Fibroblast of the conjunctiva (primary cell): ENCODE measurements at regions not wholly inside any gene's neighbourhood (a gene's known extent, or its start where the extent isn't known, plus 50 kb on each side); places are given as distances from the start of the nearest gene placed in this dataset.
A peak's percentile ranks its signal among the peaks of the same experiment; 100 is the strongest.

Experiments
- DNase-seq: peaks from one replicate; pipeline ENCODE4 v3.0.0-alpha.2; 2010; ENCODE audit warnings: low read depth

DNA sequence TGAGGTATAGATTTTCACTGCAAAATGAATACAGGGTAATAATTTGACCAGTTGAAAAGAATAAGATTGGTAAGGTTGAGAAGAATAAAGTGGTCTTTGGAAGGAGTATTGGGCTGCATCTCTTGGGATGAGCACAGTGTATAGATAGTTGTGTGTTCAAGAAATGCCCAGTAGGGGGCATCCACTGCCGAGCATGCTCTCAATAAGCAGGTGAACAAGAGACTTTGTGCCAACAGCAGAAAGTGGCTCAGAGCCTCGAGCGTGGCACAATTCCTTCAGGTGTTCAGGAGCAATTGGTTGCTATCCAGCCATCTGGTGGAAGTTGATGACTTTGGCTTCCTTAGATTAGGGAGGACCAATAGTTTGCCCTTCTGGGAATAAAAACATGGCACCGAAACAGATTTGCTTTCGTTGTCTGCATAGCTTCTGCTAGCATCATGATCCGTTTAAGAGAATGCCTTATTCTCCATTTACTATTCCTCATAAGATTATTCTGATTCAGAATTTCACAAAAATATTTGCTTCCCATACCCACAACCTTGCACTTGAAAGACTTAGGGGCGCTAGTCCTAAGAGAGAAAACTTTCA is 258.1 kb upstream of the NEIL3 start:
- DNase-seq = peak; percentile 4

DNA sequence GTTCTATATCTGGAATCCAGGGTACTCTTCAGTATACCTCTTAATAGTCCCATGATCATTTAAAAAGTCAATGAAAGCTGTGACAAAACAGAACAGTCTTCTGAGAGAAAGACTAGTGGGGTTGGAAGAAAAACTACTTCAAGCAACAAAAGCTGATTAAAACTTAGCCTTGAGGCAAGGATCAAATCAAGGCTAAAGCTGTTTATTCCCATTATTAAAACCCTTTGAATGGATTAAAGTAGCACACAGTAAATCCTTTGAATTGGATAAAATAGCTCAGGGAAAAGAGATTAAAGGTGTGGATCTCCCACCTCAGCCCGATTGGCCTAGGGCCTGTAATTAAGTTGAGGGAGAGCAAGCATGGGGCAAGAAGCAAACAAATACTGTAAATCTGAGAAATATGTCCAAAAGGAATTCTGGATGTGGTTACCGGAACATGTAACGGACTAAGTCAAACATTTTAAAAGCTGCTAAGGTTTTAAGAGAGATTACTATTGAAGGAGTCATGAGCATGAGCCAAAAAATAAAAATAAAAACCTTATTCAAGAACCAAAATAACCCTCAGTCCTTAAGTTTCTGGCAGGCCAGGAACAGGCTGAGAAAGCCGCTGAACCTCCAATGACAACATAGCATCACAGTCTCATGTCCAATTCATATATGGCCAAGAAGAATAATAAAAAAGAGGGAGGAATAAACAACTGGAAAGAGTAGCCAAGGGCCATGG is 257.3 kb upstream of the NEIL3 start:
- no peak for DNase-seq

DNA sequence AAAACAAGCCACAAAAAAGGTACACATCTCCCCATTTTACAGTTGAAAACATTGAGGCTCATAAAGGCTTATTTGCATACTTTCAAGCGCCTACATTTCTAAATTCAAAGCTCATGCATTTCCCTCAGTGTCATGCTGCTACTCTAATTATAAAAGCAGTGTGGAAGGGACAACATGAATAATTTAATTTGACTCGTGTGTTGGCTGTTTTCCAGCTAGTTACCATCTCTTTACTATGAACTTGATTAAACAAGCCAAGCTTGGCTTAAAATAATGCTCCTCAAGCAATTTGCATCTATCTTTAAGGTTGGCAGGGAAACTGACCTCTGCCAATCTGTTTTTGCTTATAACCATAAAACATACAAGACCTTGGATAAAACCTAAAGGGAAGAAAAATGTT is 252.5 kb upstream of the NEIL3 start:
- no peak for DNase-seq

DNA sequence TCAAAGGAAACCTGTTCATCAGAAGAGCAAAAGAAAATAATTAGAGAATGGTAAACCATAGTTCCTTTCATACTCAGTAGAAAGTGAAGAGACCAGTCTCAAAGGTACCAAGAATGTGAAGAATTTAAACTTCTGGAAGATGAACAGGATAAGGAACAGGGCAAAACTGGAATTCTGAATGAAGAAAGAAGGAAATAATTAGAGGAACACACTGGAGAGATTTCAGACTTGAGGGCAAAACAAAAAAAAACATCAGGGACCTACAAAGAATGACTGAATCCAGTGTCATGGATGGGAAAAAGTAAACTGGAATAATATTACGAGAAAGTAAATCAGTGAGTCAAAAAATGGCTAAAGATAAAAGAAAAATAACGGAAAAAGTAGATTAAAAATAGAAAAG is 245.6 kb upstream of the NEIL3 start:
- no peak for DNase-seq

DNA sequence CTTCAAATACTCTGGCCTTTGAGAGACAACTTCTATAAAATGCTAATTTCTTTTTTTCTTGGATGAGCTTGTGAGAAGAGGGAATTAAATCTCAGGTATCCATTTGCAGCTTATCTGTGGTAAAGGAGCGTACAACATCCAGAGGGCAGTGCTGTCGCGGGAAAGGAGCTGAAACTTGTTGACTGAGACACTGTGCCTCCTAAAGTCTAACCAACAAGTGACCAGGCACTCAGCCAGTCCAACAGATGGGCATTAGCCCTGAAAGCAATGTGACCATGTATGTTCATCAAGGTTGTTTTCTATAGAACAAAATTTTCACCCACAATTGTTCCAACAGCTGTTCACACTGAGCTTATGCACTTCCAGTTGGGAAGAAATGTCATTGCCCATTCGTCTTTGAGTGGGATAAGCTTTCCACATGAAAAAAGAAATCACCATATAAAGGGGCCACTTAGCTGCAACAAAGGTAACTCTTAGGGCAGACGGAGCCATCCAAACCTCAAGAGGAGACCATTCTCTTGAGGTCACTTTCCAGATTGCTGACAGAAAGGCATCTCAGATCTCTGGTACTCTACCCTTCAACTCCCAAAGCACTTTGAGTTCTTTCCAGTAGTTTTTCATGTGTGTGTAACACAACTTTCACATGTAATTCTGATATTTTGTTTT is 244.8 kb upstream of the NEIL3 start:
- DNase-seq = no peak

DNA sequence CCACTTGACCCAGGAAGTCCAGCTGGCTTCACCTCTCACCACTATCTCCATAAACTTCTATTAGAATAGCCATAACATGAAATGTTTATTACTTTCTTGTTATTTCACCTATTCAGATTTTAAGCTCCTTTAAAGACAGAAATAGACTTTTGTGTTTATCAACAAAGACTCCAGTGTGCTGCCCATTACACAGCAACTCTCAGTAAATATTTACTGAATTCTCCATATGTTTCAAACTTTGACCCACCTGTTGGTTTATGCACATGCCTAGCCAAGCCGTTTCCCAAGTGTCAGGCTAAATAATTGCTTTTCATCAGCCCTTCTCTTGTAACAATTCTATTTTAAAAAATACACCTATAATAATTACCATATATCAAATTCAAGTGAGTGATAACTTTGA is 242.9 kb upstream of the NEIL3 start:
- no peak for DNase-seq

DNA sequence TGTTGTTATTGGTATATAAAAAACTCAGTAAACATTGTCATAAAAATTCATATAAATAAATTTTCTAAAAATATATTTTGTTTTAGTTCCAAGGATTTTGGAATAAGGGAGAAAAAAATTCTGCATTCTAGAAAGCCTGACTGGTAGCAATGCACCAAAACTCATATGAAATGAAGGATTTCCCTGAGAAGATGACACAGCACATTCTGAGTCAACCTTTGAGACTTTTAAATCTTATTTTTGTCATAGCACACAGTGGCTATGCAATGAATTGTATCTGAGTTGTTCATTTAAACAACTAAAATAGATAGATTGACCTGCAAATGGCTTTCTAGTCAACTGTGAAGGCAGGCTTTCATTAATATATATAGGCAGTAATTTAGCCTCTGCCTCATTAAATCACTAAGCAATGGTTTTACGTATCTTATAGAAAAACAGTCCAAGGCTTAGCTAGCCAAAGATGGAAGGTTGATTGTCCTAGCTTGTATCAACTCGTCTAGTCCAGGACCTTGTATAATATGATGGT is 239.1 kb upstream of the NEIL3 start:
- no peak for DNase-seq

DNA sequence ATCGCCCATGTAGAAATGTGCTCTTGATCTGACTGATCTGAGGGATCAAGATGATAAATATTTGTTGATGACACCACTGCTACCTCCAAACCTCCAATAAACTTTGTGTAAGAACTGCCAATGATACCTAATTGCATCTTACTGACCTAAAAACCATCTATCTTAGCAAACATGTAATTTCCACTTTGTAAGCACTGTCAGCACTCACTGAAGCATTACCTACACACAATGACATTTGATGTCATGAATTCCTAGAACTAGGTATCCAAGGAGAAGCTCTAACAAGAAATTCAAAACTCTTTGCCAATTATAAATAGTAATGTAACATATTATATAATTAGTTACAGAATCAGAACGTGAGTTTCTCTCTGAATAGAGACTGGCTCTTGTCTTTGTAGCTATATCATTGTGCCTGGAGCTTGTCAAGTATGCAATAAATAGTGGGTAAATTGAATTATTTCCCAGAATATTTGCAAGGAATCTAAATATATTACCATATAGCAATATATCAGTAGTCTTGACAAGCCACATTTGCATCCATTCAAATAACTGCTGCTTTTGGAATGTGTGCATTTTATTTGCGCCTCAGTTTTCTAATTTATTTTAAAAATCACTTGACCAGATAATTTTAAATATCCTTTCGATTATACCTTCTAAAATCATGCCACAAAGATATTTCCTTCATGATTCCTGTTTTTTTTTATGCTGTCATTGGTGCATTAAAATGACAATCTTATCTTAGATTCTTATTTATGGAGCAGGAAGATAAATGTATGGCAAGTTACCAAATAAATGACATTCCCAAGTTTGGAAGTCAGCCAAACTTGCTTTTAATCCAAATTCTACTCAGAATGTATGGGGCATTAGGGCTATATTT is 232.3 kb upstream of the NEIL3 start:
- no peak for DNase-seq

DNA sequence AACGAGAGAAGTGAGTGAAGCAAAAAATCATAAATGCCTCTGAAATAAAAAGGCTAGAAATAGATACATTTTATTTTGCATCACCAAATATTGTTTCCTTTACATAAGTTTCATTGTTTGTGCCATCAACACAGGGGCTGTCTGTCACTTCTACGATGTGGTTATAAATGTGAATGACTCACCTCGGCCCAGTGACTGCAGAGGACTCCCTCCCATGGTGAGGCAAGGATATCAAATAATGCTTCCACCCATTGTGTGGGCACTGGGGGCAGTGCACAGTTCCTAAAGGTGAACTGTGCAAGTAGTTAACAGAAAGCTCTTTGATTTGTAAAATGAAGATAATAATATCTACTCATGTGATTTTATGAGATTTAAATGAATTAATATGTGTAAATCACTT is 230.3 kb upstream of the NEIL3 start:
- DNase-seq = no peak

DNA sequence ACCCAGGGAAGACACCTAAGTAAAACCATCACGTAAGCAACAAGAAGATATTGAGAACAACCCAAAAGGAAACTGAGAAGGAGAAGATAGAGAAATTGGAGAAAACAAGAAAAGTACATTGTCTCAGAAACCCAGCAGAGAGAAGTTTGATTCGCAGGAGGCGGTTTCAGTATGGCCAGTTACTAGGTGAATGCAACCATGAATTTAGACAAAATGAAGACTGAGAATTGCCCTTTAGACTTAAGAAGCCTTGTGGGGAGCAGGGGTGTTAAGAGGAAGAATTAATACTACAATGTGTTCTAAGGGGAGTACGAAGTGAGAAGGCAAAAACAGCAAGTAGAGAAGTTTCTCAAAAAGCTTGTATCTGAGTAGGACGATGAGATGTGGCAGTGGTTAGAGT is 229.3 kb upstream of the NEIL3 start:
- no peak for DNase-seq

DNA sequence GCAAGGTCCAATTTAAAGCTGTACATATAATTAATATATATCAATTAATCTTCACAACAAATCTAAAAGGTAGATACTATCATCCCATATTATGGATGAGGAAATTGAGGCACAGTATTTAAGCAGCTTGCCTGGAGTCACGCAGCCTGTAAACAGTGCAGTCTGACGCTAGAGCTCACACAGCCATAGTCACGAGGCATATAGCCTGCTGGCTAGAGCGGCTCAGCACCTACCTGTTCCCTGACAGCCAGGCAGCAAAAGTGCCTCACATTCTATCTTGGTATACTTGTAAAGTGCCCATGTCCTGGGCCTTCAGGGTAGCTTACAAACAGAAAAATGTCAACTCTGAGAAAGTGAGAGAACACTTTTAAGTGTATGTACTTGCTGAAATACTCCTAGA is 222.6 kb upstream of the NEIL3 start:
- DNase-seq = no peak

DNA sequence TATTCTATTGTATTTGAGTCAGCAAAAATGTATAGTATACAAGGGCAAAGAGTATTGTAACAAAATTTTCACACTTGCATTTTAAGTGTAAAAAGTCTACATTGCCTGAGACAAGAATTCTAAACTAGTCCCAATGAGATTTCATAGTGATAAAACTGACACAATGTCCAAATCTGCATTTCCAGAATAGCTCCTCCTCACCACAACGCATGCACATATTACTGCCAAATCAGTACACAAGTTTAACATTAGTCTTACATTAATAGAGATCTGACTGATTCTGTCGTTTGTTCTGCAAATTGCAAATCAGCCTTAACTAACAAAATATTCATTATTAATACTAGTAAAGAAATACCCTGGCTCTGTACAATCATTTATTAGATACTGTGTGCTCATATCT is 222.2 kb upstream of the NEIL3 start:
- DNase-seq = no peak

DNA sequence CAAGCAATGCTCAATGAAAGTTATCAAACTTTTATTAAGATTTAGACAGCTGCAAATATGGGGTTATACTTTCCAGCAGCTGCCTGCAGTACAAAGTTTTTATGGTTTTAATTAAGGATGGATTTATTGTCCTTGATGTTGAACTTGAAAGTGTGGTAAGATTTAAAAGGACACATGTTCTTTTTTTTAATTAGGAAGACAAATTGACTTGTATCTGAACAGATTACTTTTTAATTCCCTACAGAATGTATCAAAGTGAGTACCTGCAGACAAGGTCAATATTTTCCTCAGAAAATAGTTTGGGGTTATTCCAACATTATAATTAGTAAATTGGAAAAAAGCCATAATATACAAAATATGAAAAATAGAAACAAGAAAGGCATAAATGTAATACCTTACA is 218.2 kb upstream of the NEIL3 start:
- no peak for DNase-seq

DNA sequence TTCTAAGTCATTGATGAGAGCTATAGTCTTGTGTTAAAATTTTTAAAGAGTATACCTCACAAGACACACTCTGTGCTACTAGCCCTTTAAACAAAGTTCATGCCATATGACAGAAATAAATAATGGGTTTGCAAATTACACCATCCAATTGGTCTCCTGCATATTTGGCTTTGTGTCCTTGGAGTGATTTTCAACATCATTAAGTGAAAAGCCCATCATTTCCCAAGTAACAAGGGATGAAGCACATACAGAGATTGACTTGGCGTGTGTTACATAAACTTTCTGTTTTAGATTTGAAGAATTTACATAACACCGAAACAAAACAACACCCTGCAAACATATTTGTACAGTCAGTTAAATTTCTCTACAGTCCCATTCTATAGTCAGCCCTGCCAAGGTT is 216.9 kb upstream of the NEIL3 start:
- no peak for DNase-seq

DNA sequence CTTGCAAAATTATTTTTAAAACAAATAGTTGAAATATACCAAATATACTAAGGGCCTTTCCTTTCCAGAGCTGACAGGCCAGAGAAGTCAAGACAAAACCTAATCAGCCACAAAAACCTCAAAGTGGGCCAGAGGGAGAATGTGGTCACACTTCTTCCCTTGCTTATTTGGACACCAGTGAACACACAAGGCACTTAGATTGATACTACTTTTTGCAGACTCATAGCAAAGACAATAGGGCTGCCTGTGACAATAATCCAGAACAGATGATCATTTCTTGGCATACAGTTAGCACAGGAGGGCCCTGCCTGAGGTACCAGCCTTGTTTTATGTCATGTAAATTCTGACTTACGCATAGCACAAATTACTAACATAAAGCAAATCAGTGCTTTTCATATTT is 215.7 kb upstream of the NEIL3 start:
- no peak for DNase-seq

DNA sequence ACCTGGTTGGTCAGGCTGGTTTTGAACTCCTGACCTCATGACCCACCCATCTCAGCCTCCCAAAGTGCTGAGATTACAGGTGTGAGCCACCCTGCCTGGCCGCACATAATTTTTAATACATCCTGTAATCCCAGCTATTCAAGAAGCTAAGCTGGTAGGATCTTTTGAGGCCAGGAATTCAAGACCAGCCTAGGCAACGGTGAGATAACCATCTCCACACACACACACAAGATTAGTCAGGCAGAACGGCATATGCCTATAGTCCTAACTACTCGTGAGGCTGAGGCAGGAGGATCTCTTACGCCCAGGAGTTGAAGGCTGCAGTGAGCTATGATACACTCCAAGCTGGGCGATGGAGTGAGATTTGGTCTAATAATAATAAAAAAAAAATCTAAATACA is 212.4 kb upstream of the NEIL3 start:
- no peak for DNase-seq

DNA sequence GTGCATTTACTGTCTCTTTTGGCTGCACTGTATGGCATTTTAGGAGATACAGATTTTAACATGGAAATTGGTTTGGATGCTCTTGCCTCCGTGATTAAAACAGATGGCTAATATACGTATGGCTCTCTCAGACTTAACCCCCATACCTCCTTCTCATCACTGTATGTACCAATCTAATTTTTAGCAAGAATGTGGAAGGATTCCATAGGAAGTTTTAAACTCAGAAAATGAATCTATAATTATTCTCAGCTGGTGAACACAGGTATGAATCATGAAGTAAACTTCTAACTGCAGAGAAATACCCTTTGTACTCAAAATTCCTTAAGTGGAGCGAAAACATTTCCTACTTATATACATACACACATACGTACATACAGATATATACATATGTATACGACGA is 210.5 kb upstream of the NEIL3 start:
- DNase-seq = no peak

DNA sequence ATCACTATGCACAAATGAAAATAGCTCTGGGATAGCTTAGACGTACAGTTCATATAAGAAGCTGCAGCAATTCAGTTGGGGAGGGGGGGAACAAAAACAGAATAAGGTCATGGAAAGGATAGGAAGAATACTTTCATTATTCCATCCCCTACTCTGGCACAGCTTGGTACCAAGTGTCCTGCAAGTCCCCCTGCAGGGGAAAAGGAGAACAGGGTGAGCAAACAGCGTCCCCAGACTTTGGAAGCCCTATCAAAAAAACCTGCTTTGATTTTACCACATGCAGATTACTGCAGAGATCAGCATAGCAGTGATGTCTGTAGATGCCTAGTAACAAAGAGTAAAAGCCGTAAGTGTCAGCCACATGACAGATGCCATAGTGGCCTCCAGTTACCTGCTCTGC is 209.4 kb upstream of the NEIL3 start:
- no peak for DNase-seq

DNA sequence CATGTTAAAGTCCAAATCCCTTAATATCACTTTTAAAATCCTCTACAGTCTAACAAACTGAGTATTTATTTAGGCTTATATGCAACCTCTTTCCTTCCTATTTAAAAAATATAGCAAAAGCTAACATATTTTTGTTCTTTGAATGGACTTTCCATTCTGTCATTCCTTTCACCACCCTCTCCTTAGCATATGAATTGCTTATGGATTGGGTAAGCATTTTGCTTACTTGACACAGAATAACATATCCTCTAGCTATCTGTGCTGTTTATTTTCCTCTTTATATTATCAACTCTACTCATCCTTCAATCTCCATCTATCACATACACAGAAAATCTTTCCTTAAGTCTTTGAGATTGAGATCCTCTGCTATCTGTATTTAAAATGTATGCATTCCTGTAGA is 206.1 kb upstream of the NEIL3 start:
- DNase-seq = no peak

DNA sequence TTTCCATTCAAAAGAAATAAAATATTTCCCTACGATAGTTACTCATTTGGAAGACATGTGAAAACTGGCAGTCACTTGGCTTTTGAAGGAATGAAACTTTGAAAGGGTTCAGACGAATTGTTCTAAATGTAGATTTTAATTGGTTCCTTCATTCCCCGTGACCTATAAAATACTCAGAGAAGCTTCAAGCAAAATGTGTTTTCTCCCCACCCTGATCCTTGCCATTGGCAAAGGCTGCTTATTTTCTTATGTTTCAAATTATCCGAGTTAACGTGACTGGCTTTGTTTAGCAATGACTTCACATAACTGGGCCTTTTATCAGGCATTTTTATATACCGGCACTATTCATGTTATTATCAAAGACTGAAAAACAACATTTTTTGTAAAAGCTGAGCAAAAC is 204.1 kb upstream of the NEIL3 start:
- peak; percentile 67 for DNase-seq

DNA sequence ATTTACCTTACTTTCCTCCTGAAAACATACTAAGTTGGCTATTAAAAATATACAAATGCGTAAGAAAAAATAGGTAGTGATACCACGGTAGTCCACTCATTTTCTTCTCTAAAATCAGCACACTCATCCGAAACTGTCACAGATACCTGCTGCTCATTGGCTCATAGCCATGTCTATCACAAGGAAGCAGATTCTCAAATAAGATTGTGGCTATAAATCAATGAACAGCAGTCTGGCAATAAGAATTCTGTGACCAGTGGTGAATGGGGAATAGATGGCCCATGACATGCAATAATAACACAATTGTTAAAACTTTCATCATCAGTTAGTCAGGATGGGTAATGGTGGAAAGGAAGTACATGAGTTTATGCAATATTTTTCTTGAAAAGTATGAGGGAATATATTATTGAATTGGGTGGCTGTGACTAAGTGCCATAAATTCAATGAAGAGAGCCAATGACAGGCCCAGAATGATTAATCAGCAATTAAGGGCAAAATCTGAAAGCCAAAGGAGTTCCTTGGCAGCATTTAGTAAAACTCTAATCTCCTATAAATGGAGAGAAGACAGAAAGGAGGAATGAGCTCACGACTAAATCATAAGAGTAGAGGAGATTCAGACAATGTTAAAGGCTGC is 202.3 kb upstream of the NEIL3 start:
- DNase-seq = no peak

DNA sequence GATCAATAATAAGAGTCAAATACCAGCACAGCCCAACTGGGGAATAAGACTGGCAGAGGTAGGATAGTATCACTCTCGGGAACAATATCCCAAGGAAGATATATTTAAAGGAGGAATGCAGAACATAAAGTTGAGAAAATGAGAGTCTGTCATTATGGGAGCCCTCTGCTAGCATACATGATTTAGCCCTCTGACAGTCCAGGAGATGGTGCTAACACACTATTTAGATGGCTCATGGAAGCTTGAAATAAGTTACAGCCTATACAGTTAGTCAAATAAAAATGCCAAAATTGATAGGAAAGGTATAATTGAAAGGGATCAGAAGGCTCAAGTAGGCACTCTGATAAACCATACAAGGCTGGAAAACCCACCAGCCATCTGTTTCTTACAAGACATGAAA is 201.0 kb upstream of the NEIL3 start:
- DNase-seq = peak; percentile 17
